Neural progenitor cell (in vitro differentiated cells): ENCODE measurements at regions not wholly inside any gene's neighbourhood (a gene's known extent, or its start where the extent isn't known, plus 50 kb on each side); places are given as distances from the start of the nearest gene placed in this dataset.

Source experiments
- EZH2 ChIP-seq: fragments of 200-600 bp; sonication (generic); IDR thresholded peaks from 2 replicates; pipeline ENCODE4 v1.6.1; 2017; ENCODE audit warnings: antibody characterized with exemption, mild to moderate bottlenecking, moderate library complexity
- TF ChIP-seq, protein P1 (sequence below): fragments of 200-600 bp; sonication (generic); IDR thresholded peaks from 2 replicates; pipeline ENCODE4 v1.5.1; 2017; ENCODE audit warnings: antibody characterized with exemption, mild to moderate bottlenecking

DNA sequence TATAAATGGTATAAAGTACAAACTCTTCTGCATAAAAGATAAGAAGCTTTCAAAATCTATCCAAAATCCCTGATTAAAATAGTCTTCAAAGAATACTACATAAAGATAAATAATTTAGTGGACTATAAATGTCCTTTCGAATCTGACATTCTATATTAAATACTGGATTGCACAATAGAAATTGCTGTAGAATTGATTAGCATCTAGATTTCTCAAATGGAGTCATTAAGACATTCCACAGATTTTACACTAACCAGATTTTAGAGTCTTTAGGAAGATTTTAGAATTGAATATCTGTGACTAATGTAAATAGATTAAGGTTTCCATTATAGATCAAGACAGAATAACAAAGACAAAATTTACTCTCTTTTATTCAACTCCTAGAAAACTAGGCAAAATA lies 663.9 kb downstream of the STPG2 start:
- TF ChIP-seq, protein P1, sequence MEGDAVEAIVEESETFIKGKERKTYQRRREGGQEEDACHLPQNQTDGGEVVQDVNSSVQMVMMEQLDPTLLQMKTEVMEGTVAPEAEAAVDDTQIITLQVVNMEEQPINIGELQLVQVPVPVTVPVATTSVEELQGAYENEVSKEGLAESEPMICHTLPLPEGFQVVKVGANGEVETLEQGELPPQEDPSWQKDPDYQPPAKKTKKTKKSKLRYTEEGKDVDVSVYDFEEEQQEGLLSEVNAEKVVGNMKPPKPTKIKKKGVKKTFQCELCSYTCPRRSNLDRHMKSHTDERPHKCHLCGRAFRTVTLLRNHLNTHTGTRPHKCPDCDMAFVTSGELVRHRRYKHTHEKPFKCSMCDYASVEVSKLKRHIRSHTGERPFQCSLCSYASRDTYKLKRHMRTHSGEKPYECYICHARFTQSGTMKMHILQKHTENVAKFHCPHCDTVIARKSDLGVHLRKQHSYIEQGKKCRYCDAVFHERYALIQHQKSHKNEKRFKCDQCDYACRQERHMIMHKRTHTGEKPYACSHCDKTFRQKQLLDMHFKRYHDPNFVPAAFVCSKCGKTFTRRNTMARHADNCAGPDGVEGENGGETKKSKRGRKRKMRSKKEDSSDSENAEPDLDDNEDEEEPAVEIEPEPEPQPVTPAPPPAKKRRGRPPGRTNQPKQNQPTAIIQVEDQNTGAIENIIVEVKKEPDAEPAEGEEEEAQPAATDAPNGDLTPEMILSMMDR = no peak
- no peak for TF ChIP-seq EZH2
